ENCODE measurements at regions not wholly inside any gene's neighbourhood (a gene's known extent, or its start where the extent isn't known, plus 50 kb on each side); places are given as distances from the start of the nearest gene placed in this dataset.

DNA sequence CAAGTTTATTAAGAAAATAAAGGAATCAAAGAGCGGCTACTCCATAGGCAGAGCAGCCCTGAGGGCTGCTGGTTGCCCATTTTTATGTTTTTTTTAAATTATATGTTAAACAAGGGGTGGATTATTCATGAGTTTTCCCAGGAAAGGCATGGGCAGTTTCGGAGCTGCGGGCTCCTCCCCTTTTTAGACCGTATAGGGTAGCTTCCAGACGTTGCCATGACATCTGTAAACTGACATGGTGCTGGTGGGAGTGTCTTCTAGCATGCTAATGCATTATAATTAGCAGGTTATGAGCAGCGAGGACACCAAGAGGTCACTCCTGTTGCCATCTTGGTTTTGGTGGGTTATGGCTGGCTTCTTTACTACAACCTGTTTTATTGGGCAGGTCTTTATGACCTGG lies 301.8 kb downstream of the TFAP2C start:
- no peak for DNase-seq

DNA sequence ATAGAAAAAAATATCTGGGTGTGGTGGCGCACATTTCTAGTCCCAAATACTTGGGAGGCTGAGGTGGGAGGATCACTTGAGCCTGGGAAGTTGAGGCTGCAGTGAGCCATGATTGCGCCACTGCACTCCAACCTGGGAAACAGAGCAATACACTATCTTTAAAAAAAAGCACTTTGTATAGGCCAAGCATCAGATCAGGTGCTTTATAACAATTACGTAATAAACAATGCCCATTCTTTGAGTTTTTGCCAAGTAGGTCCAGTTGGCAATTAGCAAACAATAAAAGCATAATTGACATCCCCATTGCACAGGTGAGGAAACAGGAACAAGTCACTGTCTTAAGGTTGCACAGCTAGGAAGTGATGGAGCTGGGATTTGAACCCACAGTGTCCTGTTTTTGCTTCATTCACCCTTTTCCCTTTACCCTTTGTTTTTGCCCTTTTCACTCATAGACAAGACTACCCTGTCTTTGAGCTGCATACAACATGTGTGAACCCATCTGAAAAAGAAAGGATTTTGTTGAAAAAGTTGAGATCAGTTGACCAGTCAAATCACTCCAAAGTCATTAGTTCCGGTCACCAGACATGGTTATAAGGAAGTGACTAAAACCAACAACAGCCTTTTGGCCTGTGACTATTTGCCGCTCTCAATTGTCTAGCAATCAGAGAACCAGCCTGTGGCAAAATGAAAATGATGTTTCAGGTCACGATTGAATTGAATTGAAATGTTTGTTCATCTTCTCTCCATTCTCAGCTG lies 303.6 kb downstream of the TFAP2C start:
- no peak for DNase-seq

DNA sequence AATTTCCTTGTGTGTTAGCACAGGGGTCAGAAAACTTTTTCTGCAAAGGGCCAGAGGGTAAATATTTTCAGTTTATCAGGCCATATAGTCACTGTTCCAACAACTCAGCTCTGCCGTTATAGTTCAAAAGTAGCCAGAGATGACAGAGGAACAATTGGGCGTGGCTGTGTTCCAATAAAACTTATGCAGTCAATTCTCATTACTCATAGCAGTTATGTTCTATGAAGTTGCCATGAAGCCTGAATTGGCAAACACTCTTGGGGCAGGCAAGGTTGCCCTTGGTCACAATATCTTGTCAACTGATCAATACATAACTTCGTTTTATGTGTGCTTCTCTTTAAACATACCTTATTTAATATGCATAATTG lies 304.2 kb downstream of the TFAP2C start:
- no peak for DNase-seq

- no peak for DNase-seq
Observed at GRCh38 chr20:56934888-56935287, 305.8 kb downstream of the TFAP2C start.

- DNase-seq: no peak
Observed at GRCh38 chr20:56940466-56940865, 311.4 kb downstream of the TFAP2C start.

- DNase-seq: no peak
Observed at GRCh38 chr20:56941101-56941686, 312.1 kb downstream of the TFAP2C start.

- DNase-seq: no peak
Observed at GRCh38 chr20:56943946-56944945, 315.1 kb downstream of the TFAP2C start.

GRCh38 chr20:56945057-56945456 lies 316.0 kb downstream of the TFAP2C start:
- no peak for DNase-seq

GRCh38 chr20:56945901-56946300 lies 316.8 kb downstream of the TFAP2C start:
- no peak for DNase-seq

- no peak for DNase-seq
Observed at GRCh38 chr20:56949318-56949717, 317.1 kb downstream of the BMP7 start.

- no peak for DNase-seq
Observed at GRCh38 chr20:56952258-56953047, 314.0 kb downstream of the BMP7 start.

GRCh38 chr20:56953048-56953586 lies 313.3 kb downstream of the BMP7 start:
- DNase-seq: no peak

DNA sequence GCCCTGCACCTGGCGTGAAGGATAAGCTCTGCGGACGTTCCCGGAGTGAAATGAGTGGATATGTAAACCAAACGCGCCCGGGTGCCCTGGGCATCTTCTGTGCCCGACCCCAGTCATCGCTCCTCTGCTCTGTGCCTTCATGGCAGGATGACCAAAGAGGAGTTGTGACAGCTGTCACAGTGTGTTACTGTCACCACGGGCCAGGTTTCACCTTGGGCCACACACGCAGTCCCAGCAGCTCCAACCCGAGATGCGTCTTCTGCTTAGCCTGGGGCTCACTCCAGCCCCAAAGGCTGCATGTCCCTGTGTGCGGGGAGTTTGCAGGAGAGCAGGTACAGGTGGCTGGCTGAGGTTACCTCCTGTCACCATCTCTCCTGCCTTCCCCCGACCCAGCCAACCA lies 311.6 kb downstream of the BMP7 start:
- DNase-seq: no peak

GRCh38 chr20:56955680-56956079 lies 310.8 kb downstream of the BMP7 start:
- DNase-seq: no peak

DNA sequence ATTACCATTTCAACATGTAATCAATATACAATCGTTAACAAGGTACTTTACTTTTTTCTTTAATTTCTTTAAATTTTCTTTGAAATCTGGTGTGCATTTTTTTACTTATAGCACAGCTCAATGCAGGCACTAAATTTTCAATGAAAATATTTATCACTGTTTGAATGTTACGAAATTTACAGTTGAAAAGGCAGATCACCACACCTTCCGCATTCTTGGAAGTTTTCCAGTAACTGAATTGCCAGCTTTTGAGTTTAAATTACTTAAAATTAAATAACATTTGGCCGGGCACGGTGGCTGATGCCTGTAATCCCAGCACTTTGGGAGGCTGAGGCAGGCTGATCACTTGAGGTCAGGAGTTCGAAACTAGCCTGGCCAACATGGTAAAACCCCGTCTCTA lies 309.9 kb downstream of the BMP7 start:
- no peak for DNase-seq

GRCh38 chr20:56957737-56958553 lies 308.5 kb downstream of the BMP7 start:
- DNase-seq: peak; percentile 80

DNA sequence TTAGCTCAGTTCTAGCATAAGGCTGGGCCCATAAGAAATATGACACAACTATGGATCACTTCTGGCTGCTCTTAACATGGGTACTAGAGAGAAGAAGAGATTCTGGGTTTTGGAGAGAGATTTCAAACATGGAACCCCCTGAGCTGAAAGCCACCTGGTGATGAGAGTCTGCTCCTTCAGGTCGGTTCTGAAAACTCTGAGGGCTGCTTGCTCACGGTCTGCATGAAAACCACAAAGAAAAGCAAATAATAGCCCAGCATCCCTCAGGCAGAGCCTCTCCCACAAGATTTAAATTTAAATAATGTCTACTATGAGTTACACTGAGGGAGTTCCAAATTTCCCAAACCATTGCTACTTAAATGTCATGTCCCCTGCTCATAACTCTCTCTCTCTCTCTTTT lies 301.5 kb downstream of the BMP7 start:
- DNase-seq: no peak

GRCh38 chr20:56967916-56968315 lies 298.5 kb downstream of the BMP7 start:
- no peak for DNase-seq

GRCh38 chr20:56968376-56969048 lies 297.9 kb downstream of the BMP7 start:
- no peak for DNase-seq

DNA sequence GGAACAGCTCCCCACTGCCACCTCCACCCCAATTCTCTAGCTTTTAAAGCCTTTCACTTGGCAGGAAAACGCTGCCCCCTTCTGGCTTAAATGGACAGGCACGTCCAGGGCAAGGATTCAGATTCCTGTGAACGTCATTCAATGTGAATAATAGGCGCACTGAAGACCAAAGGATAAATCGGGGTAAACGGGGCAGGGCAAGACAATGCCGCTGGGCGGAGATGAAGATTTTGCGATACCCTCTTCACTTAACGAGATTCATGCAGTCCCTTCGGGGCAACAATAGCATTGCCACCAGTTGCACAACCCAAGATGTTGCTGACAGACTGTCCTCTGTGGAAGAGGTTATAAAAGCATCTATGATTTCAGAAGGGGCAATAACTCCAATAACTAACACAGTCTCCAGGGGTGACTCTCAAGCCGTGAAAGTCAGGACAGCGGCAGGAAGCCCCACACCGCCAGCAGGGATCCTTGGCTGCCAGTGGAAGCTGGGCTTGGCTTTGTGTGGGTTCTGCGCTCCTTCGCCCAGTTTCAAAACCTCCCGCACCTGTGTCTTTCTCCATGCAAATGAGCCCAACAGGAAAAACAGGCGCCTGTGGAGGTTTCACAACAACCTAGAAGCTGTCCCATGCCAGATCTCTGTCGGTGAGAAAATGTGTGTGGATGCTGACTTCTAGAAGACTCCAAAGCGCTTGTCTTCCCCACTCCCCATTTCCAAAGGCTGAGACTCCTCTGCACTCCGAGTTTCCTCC lies 291.8 kb downstream of the BMP7 start:
- no peak for DNase-seq

Measured in DMS79 (cell line).